ENCODE measurements at regions not wholly inside any gene's neighbourhood (a gene's known extent, or its start where the extent isn't known, plus 50 kb on each side); places are given as distances from the start of the nearest gene placed in this dataset.

DNA sequence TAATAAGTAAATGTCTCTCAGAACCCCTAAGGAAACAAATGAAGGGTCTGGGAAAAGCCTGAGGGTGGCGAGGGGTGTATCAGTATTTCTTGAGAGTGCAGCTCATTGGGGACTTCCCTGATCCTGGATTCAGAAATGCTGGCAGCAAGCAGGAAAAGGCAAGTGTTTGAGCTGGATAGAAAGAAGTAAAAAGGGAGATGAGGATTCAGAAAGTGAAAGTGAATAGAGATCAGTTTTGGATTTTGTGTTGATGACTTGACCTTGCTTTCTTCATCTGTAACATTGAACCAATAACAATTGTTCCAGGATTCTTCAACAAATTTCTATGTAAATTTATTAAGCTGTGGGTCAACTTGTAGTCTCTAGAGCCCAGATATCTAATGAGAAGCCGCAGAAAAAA is 66.9 kb upstream of the CTSC start:
- no peak for DNase-seq

DNA sequence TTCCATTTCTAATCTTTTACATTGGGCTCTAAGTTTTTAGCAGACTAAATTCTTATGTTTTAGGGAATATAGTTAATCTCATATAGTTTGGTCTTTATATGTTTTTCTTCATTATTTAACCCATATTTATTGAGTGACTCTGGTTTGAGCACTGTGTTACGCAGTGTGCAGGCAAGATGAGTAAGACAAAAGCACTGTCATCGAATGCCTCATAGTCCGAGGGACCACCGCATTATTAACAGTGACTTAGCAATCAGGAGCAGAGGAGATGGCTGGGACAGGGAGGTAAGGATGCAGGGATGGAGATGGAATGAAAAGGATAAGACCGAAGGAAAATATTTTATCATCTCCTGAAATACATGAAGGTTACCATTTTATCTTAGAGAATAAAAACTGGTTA is 65.2 kb upstream of the CTSC start:
- DNase-seq, result no peak

DNA sequence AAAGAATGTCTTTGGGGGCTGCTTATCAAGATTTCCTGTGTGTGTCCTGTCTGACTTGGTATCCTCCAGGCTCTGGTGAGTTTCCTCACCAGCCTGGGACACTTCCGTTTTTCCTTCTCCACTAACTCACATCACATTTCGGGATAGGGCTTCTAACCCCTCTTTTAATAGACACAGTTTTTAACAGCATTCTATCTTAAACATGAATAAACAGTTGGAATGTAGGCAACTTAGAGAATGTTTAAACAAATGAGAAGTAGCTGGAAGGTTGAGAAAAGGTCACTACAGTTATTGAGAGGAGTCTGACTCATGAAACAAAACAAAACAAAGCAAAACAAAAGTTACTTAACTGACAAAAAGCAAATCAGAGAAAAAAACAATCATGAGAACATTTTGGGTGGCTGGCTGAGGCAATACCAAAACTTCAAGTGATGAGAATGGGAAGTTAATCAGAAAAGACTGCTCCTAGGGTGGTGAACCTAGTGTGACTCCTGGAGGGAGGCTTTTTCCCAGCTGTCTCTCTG is 64.7 kb upstream of the CTSC start:
- no peak for DNase-seq

DNA sequence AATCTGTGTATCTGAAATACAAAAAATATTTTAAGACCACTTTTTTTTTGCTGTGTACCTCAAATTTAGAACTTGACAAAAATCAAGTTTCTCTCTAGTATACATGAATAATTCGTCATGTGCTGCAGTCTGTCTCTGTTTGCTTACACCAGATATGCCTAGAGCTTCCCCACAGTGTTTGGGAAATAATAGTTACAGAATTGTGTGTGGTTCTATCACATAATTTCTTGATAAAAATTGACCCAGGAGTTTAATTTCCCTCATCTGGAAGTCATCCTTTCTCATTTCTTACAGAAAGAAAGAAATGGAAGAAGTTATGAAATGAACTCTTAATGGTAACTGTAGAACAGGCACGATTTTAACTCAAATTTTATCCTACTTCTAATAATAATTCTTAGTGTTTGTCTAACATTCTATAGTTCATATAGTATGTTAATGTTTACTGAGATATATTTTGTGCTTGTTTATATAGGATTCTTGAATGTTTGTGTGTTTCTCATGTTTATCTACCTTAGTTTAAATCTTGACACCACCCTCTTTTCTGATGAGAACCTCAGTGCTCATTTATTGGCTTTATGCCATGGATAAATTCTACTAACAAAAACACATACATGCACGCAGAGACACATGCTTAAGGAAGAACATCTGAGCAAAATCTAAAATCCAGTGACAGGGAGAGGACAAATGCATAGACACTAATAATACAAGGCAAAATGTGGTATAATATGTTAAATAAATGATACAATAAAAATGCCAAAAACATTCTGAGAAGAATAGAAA is 61.4 kb upstream of the CTSC start:
- no peak for DNase-seq

DNA sequence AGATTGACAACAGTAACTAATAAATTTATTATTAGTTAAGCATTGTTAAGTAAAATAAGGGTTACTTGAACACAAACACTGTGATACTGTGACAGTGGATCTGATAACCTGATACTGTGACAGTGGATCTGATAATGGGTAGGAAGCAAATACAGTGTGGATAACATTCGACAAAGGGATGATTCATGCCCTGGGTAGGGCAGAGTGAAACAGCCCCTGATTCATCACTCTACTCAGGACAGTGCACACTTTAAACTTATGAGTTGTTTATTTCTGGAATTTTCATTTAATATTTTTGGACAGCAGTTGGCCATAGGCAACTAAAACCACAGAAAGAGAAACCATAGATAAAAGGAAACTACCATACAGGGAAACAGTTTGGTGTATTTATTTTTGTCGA is 60.8 kb upstream of the CTSC start:
- no peak for DNase-seq

DNA sequence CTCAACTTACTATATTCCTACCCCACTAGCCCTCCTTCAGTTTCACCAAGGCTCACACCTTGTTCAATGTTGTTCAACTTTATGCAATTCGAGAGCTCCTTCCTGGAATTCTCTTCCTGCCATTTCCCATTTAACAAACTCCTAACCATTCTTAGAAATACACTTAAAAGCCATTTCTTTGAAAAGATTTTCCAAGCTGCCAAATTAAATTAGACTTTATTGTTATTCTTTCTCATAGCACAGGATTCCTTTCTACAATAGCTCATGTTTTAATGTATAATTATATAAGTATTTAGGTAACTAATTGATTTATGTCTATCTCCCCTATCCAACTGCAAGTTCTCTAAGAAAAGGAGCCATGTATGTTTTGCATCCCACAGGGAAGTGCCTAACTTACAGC is 52.7 kb upstream of the CTSC start:
- DNase-seq, result no peak

DNA sequence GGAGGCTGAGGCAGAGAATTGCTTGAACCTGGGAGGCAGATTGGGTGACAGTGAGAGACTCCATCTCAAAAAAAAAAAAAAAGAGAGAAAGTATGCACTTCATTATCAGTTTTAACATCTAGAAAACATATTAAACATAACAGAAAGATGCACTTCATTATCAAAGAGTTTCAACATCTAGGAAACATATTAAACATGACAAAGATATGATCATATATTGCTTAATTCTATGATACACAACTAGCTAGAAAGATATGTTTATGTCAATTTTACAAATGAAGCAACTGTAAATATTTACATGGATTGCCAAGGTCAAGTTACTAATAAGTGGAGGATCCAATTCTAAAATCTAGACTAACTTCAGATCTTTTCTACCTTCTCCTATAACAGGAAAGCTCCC is 50.4 kb upstream of the CTSC start:
- no peak for DNase-seq
